ENCODE measurements at regions not wholly inside any gene's neighbourhood (a gene's known extent, or its start where the extent isn't known, plus 50 kb on each side); places are given as distances from the start of the nearest gene placed in this dataset.

GRCh38 chr5:68738841-68739240 lies 355.0 kb upstream of the SLC30A5 start:
- TF ChIP-seq POLR2A (IDR thresholded peaks at IDR 0.05): no peak
- TF ChIP-seq CTCF (IDR thresholded peaks at IDR 0.05): no peak

All from gastroesophageal sphincter (tissue), 3 donors.